ENCODE measurements at regions not wholly inside any gene's neighbourhood (a gene's known extent, or its start where the extent isn't known, plus 50 kb on each side); places are given as distances from the start of the nearest gene placed in this dataset.

DNA sequence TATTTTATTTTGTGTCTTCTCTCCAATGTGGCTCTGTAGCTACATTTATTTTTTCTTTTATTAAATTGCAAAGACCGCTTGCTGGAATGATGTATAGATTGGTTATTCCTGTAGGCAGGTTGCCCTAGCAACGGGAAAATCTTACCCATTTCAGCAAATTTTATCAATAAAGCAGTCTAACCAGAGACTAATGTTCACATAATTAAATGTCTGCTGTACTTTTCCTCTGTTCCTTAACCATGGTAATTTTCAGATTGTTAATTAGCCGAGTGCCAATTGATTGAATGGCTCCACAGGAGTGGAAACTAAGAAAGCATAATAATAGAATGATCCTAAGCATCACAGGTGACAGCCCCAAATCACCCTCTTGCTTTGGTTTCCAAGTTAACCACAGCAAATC is 134.8 kb downstream of the BASP1 start:
- no peaks in the 10 kb centered on the region for H3K36me3 ChIP-seq (ENCODE audit: control insufficient read depth, insufficient read depth, low read length)
- no peaks in the 10 kb centered on the region for H3K4me1 ChIP-seq (ENCODE audit: control insufficient read depth, insufficient read depth, low read length)
- H3K9me3 ChIP-seq (ENCODE audit: control insufficient read depth, low read length) = no peaks in the 10 kb centered on the region
- H3K27me3 ChIP-seq (ENCODE audit: control insufficient read depth, insufficient read depth, low read length) = no peaks in the 10 kb centered on the region
- no peak overlapping the region for H3K4me3 ChIP-seq (ENCODE audit: low read length)
- no peak overlapping the region for H3K9ac ChIP-seq (ENCODE audit: low read length)

DNA sequence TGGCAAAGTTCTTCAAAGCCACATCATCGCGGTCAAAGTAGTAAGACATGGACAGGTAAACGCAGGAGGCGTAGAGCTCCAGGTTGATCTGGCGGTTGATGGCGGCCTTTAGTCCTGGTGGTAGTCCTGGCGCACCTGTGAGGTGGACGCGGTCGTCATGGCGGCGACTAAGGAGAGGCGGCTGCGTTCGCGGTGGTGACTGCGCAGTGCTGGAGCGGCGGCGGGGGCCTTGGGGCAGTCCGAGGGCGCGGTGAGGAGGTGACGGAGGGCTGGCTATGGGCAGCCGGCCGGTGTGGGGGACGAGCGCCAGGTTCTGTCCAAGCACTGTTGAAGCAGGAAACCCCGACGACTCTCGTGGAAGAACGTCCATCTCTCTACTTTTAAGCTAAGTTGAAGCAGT is 136.8 kb downstream of the BASP1 start:
- Histone ChIP-seq H3K4me3 (ENCODE audit: low read length) (no peak overlapping the region), H3K36me3 (ENCODE audit: control insufficient read depth, insufficient read depth, low read length) (no peaks in the 10 kb centered on the region), H3K9me3 (ENCODE audit: control insufficient read depth, low read length) (no peaks in the 10 kb centered on the region), H3K27me3 (ENCODE audit: control insufficient read depth, insufficient read depth, low read length) (no peaks in the 10 kb centered on the region), H3K4me1 (ENCODE audit: control insufficient read depth, insufficient read depth, low read length) (no peaks in the 10 kb centered on the region), H3K9ac (ENCODE audit: low read length) (no peak overlapping the region)

GRCh38 chr5:17355586-17356346 is 138.3 kb downstream of the BASP1 start:
- H3K9me3 ChIP-seq (ENCODE audit: control insufficient read depth, low read length) = no peaks in the 10 kb centered on the region
- H3K27me3 ChIP-seq (ENCODE audit: control insufficient read depth, insufficient read depth, low read length) = no peaks in the 10 kb centered on the region
- H3K4me3 ChIP-seq (ENCODE audit: low read length) = no peak overlapping the region
- H3K9ac ChIP-seq (ENCODE audit: low read length) = no peak overlapping the region
- H3K36me3 ChIP-seq (ENCODE audit: control insufficient read depth, insufficient read depth, low read length) = no peaks in the 10 kb centered on the region
- no peaks in the 10 kb centered on the region for H3K4me1 ChIP-seq (ENCODE audit: control insufficient read depth, insufficient read depth, low read length)

GRCh38 chr5:17356551-17356950 is 139.1 kb downstream of the BASP1 start:
- H3K4me1 ChIP-seq (ENCODE audit: control insufficient read depth, insufficient read depth, low read length) = no peaks in the 10 kb centered on the region
- H3K4me3 ChIP-seq (ENCODE audit: low read length) = no peak overlapping the region
- no peaks in the 10 kb centered on the region for H3K27me3 ChIP-seq (ENCODE audit: control insufficient read depth, insufficient read depth, low read length)

DNA sequence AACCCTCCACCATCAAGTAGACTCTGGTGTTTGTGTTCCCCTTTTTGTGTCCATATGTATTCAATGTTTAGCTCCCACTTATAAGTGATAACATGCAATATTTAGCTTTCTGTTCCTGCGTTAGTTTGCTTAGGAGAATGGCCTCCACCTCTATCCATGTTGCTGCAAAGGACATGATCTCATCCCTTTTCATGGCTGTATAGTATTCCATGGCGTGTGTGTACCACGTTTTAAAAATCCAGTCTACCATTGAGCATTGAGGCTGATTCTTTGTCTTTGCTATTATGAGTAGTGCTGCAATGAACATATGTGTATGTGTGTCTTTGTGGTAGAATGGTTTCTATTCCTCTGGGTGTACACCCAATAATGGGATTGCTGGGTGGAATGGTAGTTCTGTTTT is 140.1 kb downstream of the BASP1 start:
- H3K27me3 ChIP-seq (ENCODE audit: control insufficient read depth, insufficient read depth, low read length) = no peaks in the 10 kb centered on the region
- H3K36me3 ChIP-seq (ENCODE audit: control insufficient read depth, insufficient read depth, low read length) = no peaks in the 10 kb centered on the region
- H3K9me3 ChIP-seq (ENCODE audit: control insufficient read depth, low read length) = no peaks in the 10 kb centered on the region
- no peaks in the 10 kb centered on the region for H3K4me1 ChIP-seq (ENCODE audit: control insufficient read depth, insufficient read depth, low read length)
- no peak overlapping the region for H3K9ac ChIP-seq (ENCODE audit: low read length)
- H3K4me3 ChIP-seq (ENCODE audit: low read length) = no peak overlapping the region

More at GRCh38 chr5:17356551-17356950, 139.1 kb downstream of the BASP1 start:
- H3K36me3 ChIP-seq (ENCODE audit: control insufficient read depth, insufficient read depth, low read length) = no peaks in the 10 kb centered on the region
- no peaks in the 10 kb centered on the region for H3K9me3 ChIP-seq (ENCODE audit: control insufficient read depth, low read length)
- H3K9ac ChIP-seq (ENCODE audit: low read length) = no peak overlapping the region

DNA sequence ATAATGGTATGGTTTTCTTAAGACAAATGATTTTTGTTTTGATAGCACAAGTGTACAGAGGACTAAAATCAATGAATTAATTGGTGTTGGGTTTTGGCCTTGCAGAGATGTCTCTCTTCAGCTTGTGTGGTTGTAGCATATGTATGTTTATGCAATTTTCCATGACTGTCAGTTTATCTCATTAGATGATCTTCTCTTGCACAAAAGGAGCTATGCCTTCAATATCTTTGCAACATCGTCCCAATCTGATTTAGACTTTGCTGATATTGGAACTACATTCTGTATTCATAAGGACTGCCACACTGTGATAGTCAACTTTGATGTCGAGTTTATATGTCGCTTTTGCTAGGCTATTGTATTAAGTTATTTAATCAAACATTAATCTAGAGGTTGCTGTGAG is 140.0 kb upstream of the TAF11L2 start:
- Histone ChIP-seq H3K27me3 (ENCODE audit: control insufficient read depth, insufficient read depth, low read length) (no peaks in the 10 kb centered on the region), H3K4me1 (ENCODE audit: control insufficient read depth, insufficient read depth, low read length) (no peaks in the 10 kb centered on the region), H3K9me3 (ENCODE audit: control insufficient read depth, low read length) (no peaks in the 10 kb centered on the region), H3K9ac (ENCODE audit: low read length) (no peak overlapping the region), H3K36me3 (ENCODE audit: control insufficient read depth, insufficient read depth, low read length) (no peaks in the 10 kb centered on the region), H3K4me3 (ENCODE audit: low read length) (no peak overlapping the region)

- Histone ChIP-seq H3K36me3 (ENCODE audit: control insufficient read depth, insufficient read depth, low read length) (no peaks in the 10 kb centered on the region), H3K4me3 (ENCODE audit: low read length) (no peak overlapping the region), H3K9me3 (ENCODE audit: control insufficient read depth, low read length) (no peaks in the 10 kb centered on the region), H3K4me1 (ENCODE audit: control insufficient read depth, insufficient read depth, low read length) (no peaks in the 10 kb centered on the region), H3K27me3 (ENCODE audit: control insufficient read depth, insufficient read depth, low read length) (no peaks in the 10 kb centered on the region), H3K9ac (ENCODE audit: low read length) (no peak overlapping the region)
These were observed 138.5 kb upstream of the TAF11L2 start for GRCh38 chr5:17359451-17360011.

- Histone ChIP-seq H3K4me3 (ENCODE audit: low read length) (no peak overlapping the region), H3K27me3 (ENCODE audit: control insufficient read depth, insufficient read depth, low read length) (no peaks in the 10 kb centered on the region), H3K9me3 (ENCODE audit: control insufficient read depth, low read length) (no peaks in the 10 kb centered on the region), H3K9ac (ENCODE audit: low read length) (no peak overlapping the region), H3K36me3 (ENCODE audit: control insufficient read depth, insufficient read depth, low read length) (no peaks in the 10 kb centered on the region), H3K4me1 (ENCODE audit: control insufficient read depth, insufficient read depth, low read length) (no peaks in the 10 kb centered on the region)
These were observed 137.2 kb upstream of the TAF11L2 start for GRCh38 chr5:17360879-17361278.

GRCh38 chr5:17361331-17361730 is 136.7 kb upstream of the TAF11L2 start:
- Histone ChIP-seq H3K27me3 (ENCODE audit: control insufficient read depth, insufficient read depth, low read length) (no peaks in the 10 kb centered on the region), H3K4me1 (ENCODE audit: control insufficient read depth, insufficient read depth, low read length) (no peaks in the 10 kb centered on the region), H3K9me3 (ENCODE audit: control insufficient read depth, low read length) (no peaks in the 10 kb centered on the region), H3K4me3 (ENCODE audit: low read length) (no peak overlapping the region), H3K9ac (ENCODE audit: low read length) (no peak overlapping the region), H3K36me3 (ENCODE audit: control insufficient read depth, insufficient read depth, low read length) (no peaks in the 10 kb centered on the region)

DNA sequence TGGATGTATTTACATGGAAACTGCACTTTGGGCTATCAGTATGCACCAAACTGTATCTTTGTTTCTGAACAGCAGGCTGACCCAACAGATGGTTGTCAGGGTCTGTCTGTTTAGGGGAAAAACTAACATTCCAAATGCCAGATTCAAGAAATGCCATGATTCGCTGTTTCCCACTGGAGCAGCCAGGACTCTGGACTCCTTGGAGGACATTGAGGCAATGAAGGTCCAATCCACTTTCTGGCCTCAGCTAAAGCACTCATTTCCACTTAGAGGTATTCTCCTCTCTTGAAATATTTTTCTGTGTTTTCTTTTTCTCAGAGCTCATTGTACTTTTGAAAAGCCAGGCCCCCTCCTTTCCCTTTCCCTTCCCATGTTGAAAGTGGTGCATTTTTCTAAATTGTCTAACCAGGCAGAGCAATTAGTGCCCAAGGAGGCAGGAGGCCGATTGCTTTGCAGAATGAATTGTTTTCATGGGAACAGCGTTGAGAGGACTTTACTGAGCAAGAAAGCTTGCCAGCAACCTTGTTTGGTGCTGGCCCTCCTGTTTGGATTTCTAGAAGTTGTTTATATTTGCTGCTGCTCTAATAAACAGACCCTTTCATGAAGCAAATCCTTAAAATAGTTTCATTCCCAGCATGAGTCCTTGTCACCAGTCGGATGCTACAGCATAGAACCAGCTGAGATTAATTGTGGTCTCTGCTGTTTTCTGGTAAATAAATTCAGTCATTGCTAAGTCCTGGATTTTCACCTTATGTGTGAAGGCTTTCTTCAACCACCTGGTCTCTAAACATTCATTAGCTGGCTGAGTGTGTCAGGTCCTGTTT is 132.8 kb upstream of the TAF11L2 start:
- no peaks in the 10 kb centered on the region for H3K27me3 ChIP-seq (ENCODE audit: control insufficient read depth, insufficient read depth, low read length)
- no peaks in the 10 kb centered on the region for H3K4me1 ChIP-seq (ENCODE audit: control insufficient read depth, insufficient read depth, low read length)
- no peak overlapping the region for H3K9ac ChIP-seq (ENCODE audit: low read length)
- no peak overlapping the region for H3K4me3 ChIP-seq (ENCODE audit: low read length)
- no peaks in the 10 kb centered on the region for H3K9me3 ChIP-seq (ENCODE audit: control insufficient read depth, low read length)
- no peaks in the 10 kb centered on the region for H3K36me3 ChIP-seq (ENCODE audit: control insufficient read depth, insufficient read depth, low read length)

DNA sequence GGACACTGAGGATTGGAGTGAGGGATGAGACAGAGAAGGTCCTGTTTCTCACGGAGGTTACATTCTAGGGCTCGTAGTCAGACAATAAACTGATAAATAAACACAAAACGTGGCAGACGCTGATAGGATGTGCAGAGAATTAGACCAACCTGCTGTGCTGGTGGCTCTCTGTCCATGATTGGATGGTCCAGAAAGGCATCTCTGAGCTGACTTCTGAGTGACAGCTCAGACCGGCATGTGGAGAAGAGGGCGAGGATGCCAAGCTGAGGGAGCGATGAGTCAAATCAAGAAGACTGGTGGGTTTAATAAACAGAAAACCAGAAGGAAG is 132.3 kb upstream of the TAF11L2 start:
- H3K4me3 ChIP-seq (ENCODE audit: low read length) = no peak overlapping the region
- H3K4me1 ChIP-seq (ENCODE audit: control insufficient read depth, insufficient read depth, low read length) = no peaks in the 10 kb centered on the region
- H3K27me3 ChIP-seq (ENCODE audit: control insufficient read depth, insufficient read depth, low read length) = no peaks in the 10 kb centered on the region
- H3K36me3 ChIP-seq (ENCODE audit: control insufficient read depth, insufficient read depth, low read length) = no peaks in the 10 kb centered on the region
- H3K9ac ChIP-seq (ENCODE audit: low read length) = no peak overlapping the region
- no peaks in the 10 kb centered on the region for H3K9me3 ChIP-seq (ENCODE audit: control insufficient read depth, low read length)

GRCh38 chr5:17367256-17367840 is 130.7 kb upstream of the TAF11L2 start:
- Histone ChIP-seq H3K9me3 (ENCODE audit: control insufficient read depth, low read length) (no peaks in the 10 kb centered on the region), H3K4me3 (ENCODE audit: low read length) (no peak overlapping the region), H3K36me3 (ENCODE audit: control insufficient read depth, insufficient read depth, low read length) (no peaks in the 10 kb centered on the region), H3K4me1 (ENCODE audit: control insufficient read depth, insufficient read depth, low read length) (no peaks in the 10 kb centered on the region), H3K27me3 (ENCODE audit: control insufficient read depth, insufficient read depth, low read length) (no peaks in the 10 kb centered on the region), H3K9ac (ENCODE audit: low read length) (no peak overlapping the region)

Data from mucosa of stomach (tissue), 1 donor.